Lung (tissue), 11 donors: ENCODE measurements at regions not wholly inside any gene's neighbourhood (a gene's known extent, or its start where the extent isn't known, plus 50 kb on each side); places are given as distances from the start of the nearest gene placed in this dataset.
"Not testable (repeated sequence)": the region's sequence is repeated elsewhere in the genome, so short reads cannot be mapped to it uniquely, and the experiment has no call there.

Source experiments
- ATAC-seq: fragments of 200-7000 bp; cut with Tn5 transposase; one replicate; pipeline ENCODE4 v1.9.1; 2020; ENCODE audit warnings: moderate number of reproducible peaks; ENCODE audit not compliant: insufficient read depth, low FRiP score
- DNase-seq, 3 donors: peaks; one replicate each; pipeline ENCODE4 v3.0.0-alpha.2; 2013 to 2017
- H3K27ac ChIP-seq, 2 donors: one replicate each; pipeline ENCODE4 v1.5.1; 2013; ENCODE audit warnings: mild to moderate bottlenecking in 2 of 2, moderate library complexity in 2 of 2, control low read depth in 1 of 2, inconsistent platforms in 1 of 2, low read depth in 1 of 2, low read length in 1 of 2
- H3K27me3 ChIP-seq, 3 donors: one replicate each; pipeline ENCODE4 v1.5.1; 2013; ENCODE audit warnings: low read length in 2 of 3; ENCODE audit not compliant: control insufficient read depth in 3 of 3, insufficient read depth in 3 of 3
- H3K36me3 ChIP-seq, 4 donors: one replicate each; pipeline ENCODE4 v1.5.1; 2013; ENCODE audit warnings: low read length in 4 of 4, mild to moderate bottlenecking in 1 of 4, moderate library complexity in 1 of 4; ENCODE audit not compliant: control insufficient read depth in 4 of 4, insufficient read depth in 4 of 4
- H3K4me1 ChIP-seq, 5 donors: one replicate each; pipeline ENCODE4 v1.5.1; 2013; ENCODE audit warnings: low read length in 5 of 5, mild to moderate bottlenecking in 2 of 5, moderate library complexity in 1 of 5; ENCODE audit not compliant: control insufficient read depth in 5 of 5, insufficient read depth in 5 of 5
- H3K4me3 ChIP-seq: one replicate; pipeline ENCODE4 v1.5.1; 2013; ENCODE audit warnings: mild to moderate bottlenecking, control low read depth, moderate library complexity
- H3K9ac ChIP-seq, 2 donors: one replicate each; pipeline ENCODE4 v1.5.1; 2013; ENCODE audit warnings: low read length in 2 of 2, control low read depth in 1 of 2; ENCODE audit not compliant: insufficient read depth in 1 of 2
- H3K9me3 ChIP-seq, 4 donors: one replicate each; pipeline ENCODE4 v1.5.1; 2013; ENCODE audit warnings: low read length in 3 of 4, mild to moderate bottlenecking in 1 of 4, moderate library complexity in 1 of 4; ENCODE audit not compliant: control insufficient read depth in 4 of 4, insufficient read depth in 3 of 4
- WGBS, 2 donors: extraction: QIAGEN DNeasy Blood & Tissue Kit; methylation state at CpG; one replicate each; pipeline ENCODE4 v1.1.7; 2013; 5-methylcytosine and 5-hydroxymethylcytosine counted together
- TF ChIP-seq, protein P1 (sequence below): IDR thresholded peaks from 2 replicates; pipeline ENCODE4 v1.5.1; 2012; ENCODE audit warnings: mild to moderate bottlenecking; ENCODE audit errors: control extremely low read depth, extremely low read depth
- donor health status: control.
- donor health status: control.
- donor health status: Bipolar disorder and iron deficiency.
- donor health status: healthy.
- donor health status: DM: yes; HTN: yes; CAD: no.

DNA sequence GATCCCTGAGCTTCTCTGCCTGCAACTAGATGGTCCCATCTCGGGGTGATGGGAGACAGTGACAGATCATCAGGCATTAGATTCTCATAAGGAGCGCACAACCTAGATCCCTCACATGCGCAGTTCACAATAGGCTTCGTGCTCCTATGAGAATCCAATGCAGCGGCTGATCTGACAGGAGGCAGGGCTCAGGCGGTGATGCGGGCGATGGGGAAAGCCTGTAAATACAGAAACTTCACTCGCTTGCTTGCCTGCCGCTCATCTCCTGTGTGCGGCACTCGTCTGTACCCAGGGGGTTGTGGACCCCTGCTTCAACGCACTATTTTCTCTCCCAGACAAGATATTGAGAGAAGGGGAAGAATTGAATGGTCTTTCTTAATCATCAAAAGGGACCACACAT is 473.9 kb downstream of the ZNF536 start:
- no peak overlapping the region for H3K4me3 ChIP-seq
- 87 to 94% methylated on average over 13 of the region's 13 CpGs for whole genome bisulfite sequencing, 2 donors
- no peak overlapping the region for H3K27ac ChIP-seq
- DNase-seq: no peak
- H3K27me3 ChIP-seq: no peaks in the 10 kb centered on the region
- ATAC-seq: no peak
- peaks cover 0 to 27% (median 5%) of the 10 kb centered on the region in 5 donors for H3K4me1 ChIP-seq
- TF ChIP-seq, protein P1, sequence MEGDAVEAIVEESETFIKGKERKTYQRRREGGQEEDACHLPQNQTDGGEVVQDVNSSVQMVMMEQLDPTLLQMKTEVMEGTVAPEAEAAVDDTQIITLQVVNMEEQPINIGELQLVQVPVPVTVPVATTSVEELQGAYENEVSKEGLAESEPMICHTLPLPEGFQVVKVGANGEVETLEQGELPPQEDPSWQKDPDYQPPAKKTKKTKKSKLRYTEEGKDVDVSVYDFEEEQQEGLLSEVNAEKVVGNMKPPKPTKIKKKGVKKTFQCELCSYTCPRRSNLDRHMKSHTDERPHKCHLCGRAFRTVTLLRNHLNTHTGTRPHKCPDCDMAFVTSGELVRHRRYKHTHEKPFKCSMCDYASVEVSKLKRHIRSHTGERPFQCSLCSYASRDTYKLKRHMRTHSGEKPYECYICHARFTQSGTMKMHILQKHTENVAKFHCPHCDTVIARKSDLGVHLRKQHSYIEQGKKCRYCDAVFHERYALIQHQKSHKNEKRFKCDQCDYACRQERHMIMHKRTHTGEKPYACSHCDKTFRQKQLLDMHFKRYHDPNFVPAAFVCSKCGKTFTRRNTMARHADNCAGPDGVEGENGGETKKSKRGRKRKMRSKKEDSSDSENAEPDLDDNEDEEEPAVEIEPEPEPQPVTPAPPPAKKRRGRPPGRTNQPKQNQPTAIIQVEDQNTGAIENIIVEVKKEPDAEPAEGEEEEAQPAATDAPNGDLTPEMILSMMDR: no peak
- no peaks in the 10 kb centered on the region for H3K36me3 ChIP-seq
- no peaks in the 10 kb centered on the region for H3K9me3 ChIP-seq
- no peak overlapping the region for H3K9ac ChIP-seq

DNA sequence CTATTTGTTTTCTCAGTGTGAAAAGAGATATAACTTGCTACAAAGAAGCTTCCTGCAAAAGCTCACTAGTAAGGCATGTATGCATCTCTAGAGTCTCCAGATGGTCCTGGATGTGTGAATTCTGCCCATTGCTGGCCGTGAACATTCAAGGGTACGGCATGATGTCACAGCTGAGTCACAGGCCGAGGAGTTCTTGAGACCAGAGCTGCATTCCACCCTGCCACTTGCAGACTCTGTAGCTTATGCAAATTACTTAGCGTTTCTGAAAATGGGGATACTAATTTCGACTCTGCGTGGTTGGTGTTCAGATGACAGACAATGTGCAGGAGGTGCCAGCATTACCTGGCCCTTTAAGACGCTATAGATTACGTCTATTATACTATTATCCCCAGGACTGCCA is 470.7 kb downstream of the ZNF536 start:
- no peak overlapping the region for H3K4me3 ChIP-seq
- 91 to 92% methylated on average over 8 of the region's 8 CpGs for WGBS, 2 donors
- H3K4me1 ChIP-seq: no peaks in the 10 kb centered on the region
- no peak for ATAC-seq
- TF ChIP-seq, protein P1: no peak
- no peak for DNase-seq
- no peaks in the 10 kb centered on the region for H3K36me3 ChIP-seq
- no peaks in the 10 kb centered on the region for H3K9me3 ChIP-seq
- H3K9ac ChIP-seq: no peak overlapping the region
- no peaks in the 10 kb centered on the region for H3K27me3 ChIP-seq
- no peak overlapping the region for H3K27ac ChIP-seq

DNA sequence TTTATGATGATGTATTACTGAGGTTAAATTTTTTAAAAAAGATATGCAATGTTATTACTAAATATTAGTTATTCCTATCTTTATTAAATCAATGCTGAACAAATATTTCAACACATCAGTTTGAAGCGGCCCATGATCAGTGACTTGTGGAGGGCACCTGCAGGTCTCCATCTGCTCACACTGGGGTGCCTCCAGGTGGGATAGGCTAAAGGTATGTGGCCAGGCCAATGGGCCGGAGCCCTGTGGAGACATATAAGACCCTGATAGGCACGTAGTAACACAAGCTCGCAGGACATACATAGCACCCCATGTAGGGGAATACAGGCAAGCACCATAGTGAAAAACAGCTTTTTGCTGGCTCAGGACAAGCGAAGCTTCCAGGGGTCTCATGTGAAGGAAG is 469.8 kb downstream of the ZNF536 start:
- Histone ChIP-seq H3K9me3 (no peaks in the 10 kb centered on the region), H3K9ac (no peak overlapping the region), H3K4me3 (no peak overlapping the region), H3K4me1 (no peaks in the 10 kb centered on the region), H3K27ac (no peak overlapping the region), H3K27me3 (no peaks in the 10 kb centered on the region), H3K36me3 (no peaks in the 10 kb centered on the region)
- no peak for ATAC-seq
- DNase-seq: no peak
- 87 to 93% methylated on average over 5 of the region's 5 CpGs for WGBS, 2 donors
- TF ChIP-seq, protein P1: no peak

DNA sequence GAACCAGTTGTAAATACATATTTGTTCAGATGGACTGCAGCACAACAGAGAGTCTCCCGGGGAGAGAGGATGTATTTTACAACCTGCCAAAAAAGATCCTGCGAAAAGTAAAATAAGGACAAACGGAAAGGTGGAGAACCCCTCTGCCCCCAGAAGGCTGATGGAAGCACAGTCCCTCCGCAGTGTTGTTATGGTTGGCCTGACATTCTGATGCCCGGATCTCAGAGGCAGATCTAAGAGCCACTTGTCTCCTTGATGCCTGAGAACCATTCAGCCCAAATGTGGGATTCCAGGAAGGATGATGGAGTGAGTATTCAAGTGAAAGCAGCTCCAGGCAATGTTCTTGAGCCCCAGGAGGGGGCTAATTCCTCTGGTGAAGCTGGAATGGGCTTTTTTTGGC is 458.7 kb downstream of the ZNF536 start:
- Histone ChIP-seq H3K9ac (no peak overlapping the region), H3K27ac (no peak overlapping the region), H3K27me3 (no peaks in the 10 kb centered on the region), H3K4me1 (no peaks in the 10 kb centered on the region), H3K4me3 (no peak overlapping the region), H3K9me3 (peaks cover 0 to 2% (median 0%) of the 10 kb centered on the region in 4 donors), H3K36me3 (no peaks in the 10 kb centered on the region)
- no peak for DNase-seq
- no peak for ATAC-seq
- TF ChIP-seq, protein P1: no peak
- WGBS, 2 donors: 85 to 91% methylated on average over 5 of the region's 5 CpGs

DNA sequence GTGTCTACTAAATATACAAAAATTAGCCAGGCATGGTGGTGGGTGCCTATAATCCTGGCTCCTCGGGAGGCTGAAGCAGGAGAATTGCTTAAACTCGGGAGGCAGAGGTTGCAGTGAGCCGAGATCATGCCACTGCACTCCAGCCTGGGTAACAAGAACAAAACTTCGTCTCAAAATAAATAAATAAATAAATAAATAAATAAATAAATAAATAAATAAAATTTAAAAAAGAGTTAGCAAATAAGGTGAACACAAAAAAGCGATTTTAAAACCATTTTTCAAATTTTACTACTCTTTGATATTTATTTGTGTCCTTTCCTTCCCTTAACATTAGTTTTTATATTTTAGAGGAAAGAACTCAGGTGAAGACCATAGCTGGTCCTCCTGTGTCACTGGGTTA is 453.3 kb downstream of the ZNF536 start:
- 91 to 93% methylated on average over 5 of the region's 5 CpGs for WGBS, 2 donors
- H3K27ac ChIP-seq, H3K4me1 ChIP-seq, DNase-seq, H3K27me3 ChIP-seq, H3K9ac ChIP-seq, H3K9me3 ChIP-seq, H3K36me3 ChIP-seq, H3K4me3 ChIP-seq, ATAC-seq: not testable (repeated sequence)
